ENCODE measurements at regions not wholly inside any gene's neighbourhood (a gene's known extent, or its start where the extent isn't known, plus 50 kb on each side); places are given as distances from the start of the nearest gene placed in this dataset.

DNA sequence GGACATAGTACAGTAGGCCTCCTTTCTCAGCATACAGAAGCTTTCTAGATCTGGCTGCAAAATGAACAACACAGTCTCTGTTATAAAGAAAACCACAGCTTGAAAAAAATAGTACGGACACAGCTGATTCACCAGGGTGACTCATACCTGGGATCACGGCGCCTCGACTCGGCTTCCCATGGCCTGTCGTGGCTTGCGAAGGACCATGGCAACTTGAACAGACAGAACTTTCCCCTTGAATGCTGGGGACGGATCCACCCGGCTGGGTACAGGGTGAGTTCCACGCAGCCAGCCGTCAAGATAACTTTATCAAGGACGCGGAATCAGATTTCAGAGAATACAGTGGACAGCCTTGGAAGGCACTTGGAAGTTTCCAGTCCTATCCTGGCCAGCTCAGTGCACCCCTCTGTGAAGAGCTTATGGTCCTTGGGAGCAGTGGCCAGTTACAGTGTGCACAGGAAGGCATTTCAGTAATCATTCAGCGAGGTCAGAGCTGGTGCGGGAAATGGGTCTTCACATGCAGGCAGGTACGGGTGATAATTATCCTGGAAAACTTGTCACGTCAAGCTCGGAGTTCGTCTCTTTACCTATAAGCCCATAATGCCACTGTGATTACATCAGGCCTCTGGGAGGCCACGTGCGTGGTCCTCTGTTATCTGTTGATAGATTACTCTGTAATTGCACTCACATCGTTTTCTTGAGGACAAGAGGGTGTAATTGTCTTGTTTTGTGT lies 57.9 kb upstream of the MAF start:
- DNase-seq (ENCODE audit: low spot score): no peak

DNA sequence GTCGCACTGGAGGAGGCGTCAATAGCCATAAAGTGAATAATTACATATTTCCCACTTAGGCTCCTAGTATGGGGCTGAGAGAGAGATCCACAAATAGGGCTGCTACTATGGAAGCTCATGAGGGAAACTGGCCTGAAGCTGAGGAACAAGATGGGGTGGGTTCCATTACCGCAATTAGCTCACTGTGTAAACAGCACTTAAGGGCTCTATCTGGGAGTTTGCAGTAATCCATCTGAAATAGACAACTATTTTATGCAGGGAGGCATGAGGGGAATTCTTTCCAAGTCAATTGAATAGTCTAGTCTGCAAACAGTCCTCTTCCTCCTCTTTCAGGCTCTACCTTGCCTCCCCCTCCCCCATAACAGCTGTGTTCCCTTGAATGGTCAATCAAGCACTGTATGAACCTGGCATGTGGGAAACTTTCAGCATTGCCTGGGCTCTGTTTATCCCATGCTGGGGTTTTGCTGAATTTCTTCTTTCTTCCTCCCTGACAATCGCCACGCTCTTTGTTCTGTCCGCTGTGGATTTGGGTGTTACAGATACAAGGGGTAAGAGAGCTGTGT lies 56.1 kb upstream of the MAF start:
- no peak for DNase-seq (ENCODE audit: low spot score)

GRCh38 chr16:79653373-79653891 lies 52.9 kb upstream of the MAF start:
- no peak for DNase-seq (ENCODE audit: low spot score)

DNA sequence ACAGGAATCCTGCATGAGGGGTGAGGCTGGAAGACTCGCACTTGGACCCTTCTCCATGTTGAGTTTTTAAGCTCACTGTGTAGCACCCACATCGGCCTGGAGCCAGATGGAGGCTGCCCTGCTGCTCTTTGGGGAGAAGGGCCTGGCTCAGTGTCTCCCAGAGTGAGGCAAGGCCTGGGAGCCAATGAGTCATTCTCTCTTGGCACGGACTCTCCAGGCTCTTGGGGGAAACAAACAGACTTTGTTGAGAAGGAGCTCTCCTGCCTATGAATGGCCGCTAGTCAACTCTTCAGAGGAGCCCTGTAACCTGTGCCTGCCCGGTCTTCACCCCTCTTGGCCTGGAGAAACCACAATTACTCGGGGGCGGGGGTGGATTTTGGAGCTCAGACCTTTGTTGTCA lies 50.8 kb upstream of the MAF start:
- DNase-seq (ENCODE audit: low spot score): no peak

Data from CD4-positive, alpha-beta T cell treated with Interleukin-6 at 100 ng/mL for 8 hours (primary cell).